ENCODE measurements at regions not wholly inside any gene's neighbourhood (a gene's known extent, or its start where the extent isn't known, plus 50 kb on each side); places are given as distances from the start of the nearest gene placed in this dataset.

GRCh38 chrX:138908577-138908976, 197.1 kb upstream of the FGF13 start:
- no peak for ATAC-seq
- Mint-ChIP-seq H3K27ac (no peak overlapping the region), H3K27me3 (ENCODE audit: low read depth) (no peaks in the 10 kb centered on the region), H3K4me3 (no peak overlapping the region), H3K36me3 (no peaks in the 10 kb centered on the region), H3K9me3 (no peaks in the 10 kb centered on the region), H3K4me1 (no peaks in the 10 kb centered on the region)
- POLR2A ChIA-PET, result no interaction called here
- DNase-seq (ENCODE audit: low spot score), result no peak
- TF ChIP-seq ZNF232 (CRISPR knock-in tag; IDR thresholded peaks at IDR 0.05) (no peak), ZSCAN18 (CRISPR knock-in tag; IDR thresholded peaks at IDR 0.05) (no peak), FOXK1 (CRISPR knock-in tag; IDR thresholded peaks at IDR 0.05) (no peak), ESRRA (CRISPR knock-in tag; IDR thresholded peaks at IDR 0.05; ENCODE audit: borderline replicate concordance) (no peak), FOXP1 (CRISPR knock-in tag; IDR thresholded peaks at IDR 0.05; ENCODE audit: borderline replicate concordance) (no peak), ZNF263 (CRISPR knock-in tag; IDR thresholded peaks at IDR 0.05; ENCODE audit: low read depth) (no peak), MLX (CRISPR knock-in tag; IDR thresholded peaks at IDR 0.05) (no peak), EMX1 (CRISPR knock-in tag; IDR thresholded peaks at IDR 0.05) (no peak), E2F1 (CRISPR knock-in tag; IDR thresholded peaks at IDR 0.05) (no peak)
- CTCF ChIA-PET, result no interaction called here

- no peak for ATAC-seq
- Mint-ChIP-seq H3K4me1 (0 out of 2 replicates have a peak, but pooled peaks cover 4% of the 10 kb centered on the region), H3K36me3 (no peaks in the 10 kb centered on the region), H3K27ac (no peak overlapping the region), H3K4me3 (no peak overlapping the region), H3K27me3 (ENCODE audit: low read depth) (no peaks in the 10 kb centered on the region), H3K9me3 (no peaks in the 10 kb centered on the region)
- TF ChIP-seq JAZF1 (CRISPR knock-in tag; IDR thresholded peaks at IDR 0.05), result no peak
- TF ChIP-seq IRF2 (CRISPR knock-in tag; IDR thresholded peaks at IDR 0.05; ENCODE audit: borderline replicate concordance, low read depth), result no peak
- no peak for TF ChIP-seq E2F4 (CRISPR knock-in tag; IDR thresholded peaks at IDR 0.05; ENCODE audit: borderline replicate concordance, low read depth)
- TF ChIP-seq ZNF425 (CRISPR knock-in tag; conservative IDR thresholded peaks at IDR 0.05), result no peak
- TF ChIP-seq GABPB1 (CRISPR knock-in tag; IDR thresholded peaks at IDR 0.05), result no peak
- no peak for TF ChIP-seq ZNF423 (CRISPR knock-in tag; IDR thresholded peaks at IDR 0.05)
- no peak for TF ChIP-seq AR (CRISPR knock-in tag; IDR thresholded peaks at IDR 0.05)
- TF ChIP-seq ZBTB43 (CRISPR knock-in tag; IDR thresholded peaks at IDR 0.05), result no peak
- TF ChIP-seq SMAD3 (CRISPR knock-in tag; IDR thresholded peaks at IDR 0.05; ENCODE audit: borderline replicate concordance), result no peak
- TF ChIP-seq SOX15 (CRISPR knock-in tag; IDR thresholded peaks at IDR 0.05), result no peak
- TF ChIP-seq ZNF121 (CRISPR knock-in tag; IDR thresholded peaks at IDR 0.05), result no peak
- no peak for TF ChIP-seq ZBTB21 (CRISPR knock-in tag; IDR thresholded peaks at IDR 0.05; ENCODE audit: borderline replicate concordance)
- TF ChIP-seq, protein P1, sequence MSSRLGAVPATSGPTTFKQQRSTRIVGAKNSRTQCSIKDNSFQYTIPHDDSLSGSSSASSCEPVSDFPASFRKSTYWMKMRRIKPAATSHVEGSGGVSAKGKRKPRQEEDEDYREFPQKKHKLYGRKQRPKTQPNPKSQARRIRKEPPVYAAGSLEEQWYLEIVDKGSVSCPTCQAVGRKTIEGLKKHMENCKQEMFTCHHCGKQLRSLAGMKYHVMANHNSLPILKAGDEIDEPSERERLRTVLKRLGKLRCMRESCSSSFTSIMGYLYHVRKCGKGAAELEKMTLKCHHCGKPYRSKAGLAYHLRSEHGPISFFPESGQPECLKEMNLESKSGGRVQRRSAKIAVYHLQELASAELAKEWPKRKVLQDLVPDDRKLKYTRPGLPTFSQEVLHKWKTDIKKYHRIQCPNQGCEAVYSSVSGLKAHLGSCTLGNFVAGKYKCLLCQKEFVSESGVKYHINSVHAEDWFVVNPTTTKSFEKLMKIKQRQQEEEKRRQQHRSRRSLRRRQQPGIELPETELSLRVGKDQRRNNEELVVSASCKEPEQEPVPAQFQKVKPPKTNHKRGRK (CRISPR knock-in tag; IDR thresholded peaks at IDR 0.05; ENCODE audit: borderline replicate concordance), result no peak
- DNase-seq (ENCODE audit: low spot score), result no peak
- ChIA-PET POLR2A (no interaction called here), CTCF (no interaction called here)
Measured at GRCh38 chrX:138897621-138898492, 186.3 kb upstream of the FGF13 start.

All from WTC11 (cell line).